ENCODE measurements at regions not wholly inside any gene's neighbourhood (a gene's known extent, or its start where the extent isn't known, plus 50 kb on each side); places are given as distances from the start of the nearest gene placed in this dataset.

DNA sequence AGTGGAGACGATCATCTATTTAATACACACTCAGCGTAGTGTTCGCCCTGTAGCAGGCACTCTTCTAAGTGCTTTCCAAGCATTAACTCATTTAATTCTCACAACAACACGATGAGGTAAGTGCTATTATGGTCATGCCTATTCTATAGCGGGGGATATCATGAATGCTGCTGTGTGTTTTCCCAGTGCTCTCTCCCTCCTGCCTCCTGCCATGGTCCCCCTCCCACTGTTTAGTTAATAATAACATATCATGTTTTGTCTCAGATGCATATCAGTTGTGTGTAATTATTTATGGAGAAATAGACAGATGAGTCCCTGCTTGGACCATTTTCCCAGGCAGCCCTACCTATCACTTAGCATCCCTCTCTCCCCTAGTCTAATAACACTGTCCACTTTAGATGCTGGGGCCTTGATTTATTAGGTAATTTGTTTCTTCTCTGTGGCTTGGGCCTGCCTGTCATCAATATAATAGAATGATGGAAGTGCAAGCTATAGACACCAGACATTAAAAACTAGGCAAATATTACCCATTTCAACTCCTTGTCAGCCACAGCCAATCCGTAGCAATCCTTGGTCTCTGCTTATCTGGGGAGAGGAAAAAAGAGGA, 122.9 kb upstream of the TLE3 start:
- FAIRE-seq (no peak), DNase-seq (ENCODE audit: insufficient read length, low spot score) (no peak)

- no peak for DNase-seq (ENCODE audit: insufficient read length, low spot score)
- no peak for FAIRE-seq
Observed at GRCh38 chr15:70219966-70220365, 122.2 kb upstream of the TLE3 start.

DNA sequence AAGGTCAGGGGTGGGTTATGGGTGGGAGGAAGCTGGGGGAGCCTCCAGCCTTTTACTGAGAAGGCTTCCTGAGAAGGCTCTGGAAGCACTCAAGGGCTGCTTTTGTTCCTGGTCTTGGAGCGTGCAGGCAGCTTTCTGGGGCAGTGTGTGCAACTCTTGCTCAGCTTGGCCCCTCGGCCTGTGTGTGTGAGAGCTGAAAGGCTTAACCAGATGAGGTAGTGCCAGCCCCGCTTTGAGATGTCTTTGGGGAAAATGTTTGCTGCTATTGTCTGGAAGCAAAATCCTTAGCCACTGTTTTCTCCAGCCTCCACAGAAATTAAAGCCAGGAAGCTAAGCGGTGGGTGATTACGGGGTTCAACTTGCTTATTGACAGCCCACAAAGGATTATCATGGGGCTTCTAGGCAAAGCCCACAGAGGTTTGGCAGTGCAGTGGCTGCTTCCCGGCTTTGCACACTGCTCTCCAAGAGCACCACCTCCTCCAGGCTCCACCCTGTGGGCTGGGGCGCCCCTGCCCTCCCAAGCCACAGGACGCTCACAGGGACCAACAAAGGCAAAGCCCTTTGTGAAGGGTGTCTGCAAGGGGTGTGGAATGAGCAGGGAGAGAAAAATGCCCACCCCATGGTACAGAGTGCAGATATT, 121.7 kb upstream of the TLE3 start:
- no peak for DNase-seq (ENCODE audit: insufficient read length, low spot score)
- FAIRE-seq = no peak

GRCh38 chr15:70217226-70218160, 119.8 kb upstream of the TLE3 start:
- DNase-seq (ENCODE audit: insufficient read length, low spot score) (no peak), FAIRE-seq (no peak)

- FAIRE-seq = no peak
- no peak for DNase-seq (ENCODE audit: insufficient read length, low spot score)
Observed at GRCh38 chr15:70215951-70216350, 118.2 kb upstream of the TLE3 start.

- no peak for FAIRE-seq
- DNase-seq (ENCODE audit: insufficient read length, low spot score) = no peak
Observed at GRCh38 chr15:70214941-70215635, 117.4 kb upstream of the TLE3 start.

DNA sequence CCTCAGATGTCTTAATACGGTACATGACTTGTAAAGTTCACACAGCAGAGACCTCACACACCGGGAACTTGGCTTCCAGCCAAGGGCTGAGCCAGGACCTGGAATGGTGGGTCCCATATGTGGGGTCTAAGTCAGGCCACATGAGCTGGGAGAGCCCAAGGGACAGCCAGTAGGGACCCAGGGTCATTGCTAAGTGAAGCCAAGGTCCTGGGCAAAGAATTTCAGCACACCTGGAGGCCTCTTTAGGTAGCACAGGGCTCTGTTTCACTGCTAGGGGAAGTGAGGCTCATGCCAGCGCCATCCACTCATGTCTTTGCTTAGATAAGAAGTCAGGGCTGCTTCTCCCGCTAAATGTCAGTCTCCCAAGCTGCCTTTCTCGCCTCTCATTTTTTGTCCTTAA, 116.6 kb upstream of the TLE3 start:
- FAIRE-seq (no peak), DNase-seq (ENCODE audit: insufficient read length, low spot score) (no peak)

DNA sequence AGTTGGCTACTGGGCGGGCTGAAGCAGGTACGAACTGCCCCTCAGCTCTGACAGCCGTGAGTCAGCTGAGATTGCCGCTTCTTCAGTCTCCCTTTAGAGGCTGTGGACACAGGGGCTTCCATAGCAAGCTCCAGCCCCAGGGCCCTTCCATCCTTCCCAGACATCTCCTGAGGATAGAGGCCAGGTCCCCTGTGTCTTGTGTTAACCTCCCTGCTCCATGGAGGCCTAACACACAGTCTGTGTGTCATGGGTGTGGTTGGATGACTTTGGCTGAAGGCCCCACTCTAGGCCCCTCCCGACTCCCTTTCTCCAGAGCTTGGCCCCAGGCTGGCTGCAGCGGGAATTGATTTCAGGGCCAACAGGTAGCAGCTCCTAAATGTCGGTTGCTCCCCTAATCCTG, 116.1 kb upstream of the TLE3 start:
- FAIRE-seq (no peak), DNase-seq (ENCODE audit: insufficient read length, low spot score) (no peak)

GRCh38 chr15:70212963-70213315, 115.2 kb upstream of the TLE3 start:
- no peak for FAIRE-seq

GRCh38 chr15:70212286-70212962, 114.7 kb upstream of the TLE3 start:
- no peak for FAIRE-seq
- no peak for DNase-seq (ENCODE audit: insufficient read length, low spot score)

More at GRCh38 chr15:70212963-70213315, 115.2 kb upstream of the TLE3 start:
- DNase-seq (ENCODE audit: insufficient read length, low spot score) = no peak

- no peak for FAIRE-seq
- DNase-seq (ENCODE audit: insufficient read length, low spot score) = no peak
Observed at GRCh38 chr15:70210528-70210927, 112.8 kb upstream of the TLE3 start.

DNA sequence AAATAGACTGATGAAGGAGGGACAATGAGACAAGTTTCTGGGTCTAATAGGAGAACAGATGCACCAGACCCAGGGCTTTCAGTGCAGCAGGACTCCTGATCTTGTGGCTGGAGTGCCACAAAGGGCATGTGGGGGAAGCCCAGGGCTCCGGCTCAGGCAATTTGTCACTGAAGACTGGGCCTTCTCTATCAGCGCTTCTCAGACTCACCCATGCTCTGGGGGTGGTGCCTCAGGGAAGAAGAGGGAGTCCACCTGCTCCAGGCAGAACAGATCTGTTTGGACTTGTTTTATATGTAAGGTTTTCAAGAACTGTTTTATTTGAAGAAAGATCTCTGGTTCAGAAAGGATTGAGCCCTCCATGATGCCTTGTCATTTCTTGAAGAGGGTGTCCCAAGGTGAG, 112.4 kb upstream of the TLE3 start:
- DNase-seq (ENCODE audit: insufficient read length, low spot score) = no peak
- FAIRE-seq = no peak

- DNase-seq (ENCODE audit: insufficient read length, low spot score) (no peak), FAIRE-seq (no peak)
Observed at GRCh38 chr15:70209499-70209898, 111.8 kb upstream of the TLE3 start.

DNA sequence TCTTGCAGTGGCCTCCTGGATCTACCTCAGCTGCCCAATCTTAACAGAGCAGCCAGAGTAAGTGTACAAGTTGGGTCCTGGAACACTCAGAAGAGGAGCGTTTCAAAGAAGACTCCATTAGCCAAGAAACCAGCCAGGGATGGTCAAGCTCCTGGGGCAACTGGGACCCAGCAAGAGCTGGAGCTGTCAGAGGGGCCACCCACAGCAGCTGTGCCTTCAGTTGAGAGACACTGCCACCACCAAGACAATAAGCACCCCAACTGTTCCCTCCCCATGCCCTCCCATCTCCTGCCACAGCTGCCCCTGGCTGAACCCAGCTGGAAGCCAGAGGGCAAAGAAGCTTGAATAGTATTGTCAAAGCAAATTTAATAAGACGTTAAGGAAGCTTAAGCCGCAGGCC, 110.6 kb upstream of the TLE3 start:
- DNase-seq (ENCODE audit: insufficient read length, low spot score) = no peak
- no peak for FAIRE-seq

DNA sequence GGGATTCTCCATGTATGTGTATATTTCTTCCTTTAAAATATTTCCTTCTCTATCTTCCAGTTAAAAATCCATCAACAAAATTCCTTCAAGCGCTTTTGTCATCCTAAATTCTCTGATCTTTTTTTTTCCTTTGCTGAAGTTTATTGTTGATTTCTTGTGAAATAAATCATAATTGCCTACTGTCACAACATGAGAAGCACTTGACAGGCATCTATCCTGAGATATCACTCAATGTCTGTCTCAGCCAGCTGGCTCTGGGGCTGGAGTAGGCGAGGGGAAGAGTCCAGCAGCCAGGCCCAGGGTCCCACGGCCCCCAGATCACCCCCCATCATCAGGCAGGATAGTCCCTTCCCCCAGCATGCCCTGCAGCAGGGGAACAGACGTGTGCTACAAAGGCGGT, 109.0 kb upstream of the TLE3 start:
- DNase-seq (ENCODE audit: insufficient read length, low spot score) (no peak), FAIRE-seq (no peak)

DNA sequence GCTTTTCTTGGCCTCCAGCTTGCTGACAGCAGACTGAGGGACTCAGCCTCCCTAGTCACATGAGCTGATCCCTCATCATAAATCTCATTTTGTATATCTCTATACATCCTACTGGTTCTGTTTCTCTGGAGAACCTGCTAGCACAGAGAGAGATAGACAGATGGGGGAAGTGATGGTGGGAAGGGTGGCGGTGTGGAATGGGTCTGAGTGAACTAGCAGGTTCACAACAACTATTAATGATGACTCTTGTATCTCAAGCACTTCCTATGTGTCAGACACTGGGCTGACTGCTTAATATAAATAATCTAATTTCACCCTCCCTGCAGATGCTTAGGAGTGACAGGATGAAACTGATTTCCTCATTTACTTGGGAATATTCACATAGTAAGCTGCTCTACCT, 106.9 kb upstream of the TLE3 start:
- DNase-seq (ENCODE audit: insufficient read length, low spot score) (no peak), FAIRE-seq (no peak)

GRCh38 chr15:70203981-70204560, 106.4 kb upstream of the TLE3 start:
- DNase-seq (ENCODE audit: insufficient read length, low spot score) (no peak), FAIRE-seq (no peak)

- no peak for DNase-seq (ENCODE audit: insufficient read length, low spot score)
Observed at GRCh38 chr15:70202756-70203155, 105.0 kb upstream of the TLE3 start.

GRCh38 chr15:70201425-70201775, 103.7 kb upstream of the TLE3 start:
- no peak for FAIRE-seq
- DNase-seq (ENCODE audit: insufficient read length, low spot score) = no peak

More at GRCh38 chr15:70202756-70203155, 105.0 kb upstream of the TLE3 start:
- FAIRE-seq = no peak
